ENCODE measurements at regions not wholly inside any gene's neighbourhood (a gene's known extent, or its start where the extent isn't known, plus 50 kb on each side); places are given as distances from the start of the nearest gene placed in this dataset.

DNA sequence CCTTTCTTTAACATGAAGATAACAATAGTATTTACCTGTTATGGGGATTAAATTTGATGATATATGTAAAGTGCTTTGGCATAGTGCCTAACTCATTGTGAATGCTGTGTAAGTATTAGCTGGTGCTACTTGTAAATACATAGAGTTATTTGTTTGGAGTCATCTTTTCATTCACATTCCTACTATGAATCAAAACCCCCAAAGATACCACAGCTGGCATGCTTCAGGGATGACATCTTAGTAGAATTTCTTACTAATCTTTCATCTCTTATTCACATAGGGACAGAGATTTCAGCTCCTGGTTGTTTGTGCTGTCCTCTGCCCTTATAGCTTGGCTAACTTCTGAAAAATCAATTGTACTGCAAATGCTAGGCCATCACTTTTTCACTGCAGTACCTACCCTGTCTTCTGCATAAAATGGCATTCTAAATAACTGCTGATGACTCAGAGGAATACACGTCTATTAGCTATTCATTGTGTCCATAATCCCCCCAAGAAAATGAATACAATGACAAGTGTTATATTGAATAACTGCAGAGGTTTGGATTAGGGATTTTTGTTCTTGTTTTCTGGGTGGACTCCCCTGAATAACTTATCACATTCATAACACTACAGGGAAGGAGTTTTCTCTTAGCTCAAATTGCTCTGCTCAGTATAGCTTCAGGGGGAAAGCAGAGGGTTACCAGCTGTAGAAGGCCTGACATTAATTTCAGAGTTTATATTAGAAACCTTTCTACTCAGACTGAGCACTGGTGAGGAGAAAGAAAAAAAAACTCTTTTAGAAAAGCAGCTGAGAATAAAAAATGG, 192.2 kb upstream of the C9orf72 start:
- TF ChIP-seq, protein P1, sequence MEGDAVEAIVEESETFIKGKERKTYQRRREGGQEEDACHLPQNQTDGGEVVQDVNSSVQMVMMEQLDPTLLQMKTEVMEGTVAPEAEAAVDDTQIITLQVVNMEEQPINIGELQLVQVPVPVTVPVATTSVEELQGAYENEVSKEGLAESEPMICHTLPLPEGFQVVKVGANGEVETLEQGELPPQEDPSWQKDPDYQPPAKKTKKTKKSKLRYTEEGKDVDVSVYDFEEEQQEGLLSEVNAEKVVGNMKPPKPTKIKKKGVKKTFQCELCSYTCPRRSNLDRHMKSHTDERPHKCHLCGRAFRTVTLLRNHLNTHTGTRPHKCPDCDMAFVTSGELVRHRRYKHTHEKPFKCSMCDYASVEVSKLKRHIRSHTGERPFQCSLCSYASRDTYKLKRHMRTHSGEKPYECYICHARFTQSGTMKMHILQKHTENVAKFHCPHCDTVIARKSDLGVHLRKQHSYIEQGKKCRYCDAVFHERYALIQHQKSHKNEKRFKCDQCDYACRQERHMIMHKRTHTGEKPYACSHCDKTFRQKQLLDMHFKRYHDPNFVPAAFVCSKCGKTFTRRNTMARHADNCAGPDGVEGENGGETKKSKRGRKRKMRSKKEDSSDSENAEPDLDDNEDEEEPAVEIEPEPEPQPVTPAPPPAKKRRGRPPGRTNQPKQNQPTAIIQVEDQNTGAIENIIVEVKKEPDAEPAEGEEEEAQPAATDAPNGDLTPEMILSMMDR (IDR thresholded peaks at IDR 0.05), result no peak
- no peak for TF ChIP-seq POLR2A (IDR thresholded peaks at IDR 0.05)

Data from lower leg skin (tissue), 3 donors.